ENCODE measurements at regions not wholly inside any gene's neighbourhood (a gene's known extent, or its start where the extent isn't known, plus 50 kb on each side); places are given as distances from the start of the nearest gene placed in this dataset.

- TF ChIP-seq EZH2 (IDR thresholded peaks at IDR 0.05; ENCODE audit: insufficient read depth, poor library complexity, severe bottlenecking) (no peak), EZH2phosphoT487 (IDR thresholded peaks at IDR 0.05; ENCODE audit: insufficient read depth, low read depth) (no peak)
These were observed 561.1 kb upstream of the SMIM31 start for GRCh38 chr4:164192844-164193243.

All from GM23248 (cell line).